HG02970 (cell line): ENCODE measurements at regions not wholly inside any gene's neighbourhood (a gene's known extent, or its start where the extent isn't known, plus 50 kb on each side); places are given as distances from the start of the nearest gene placed in this dataset.

Experiments
- ATAC-seq: cut with Tn5 transposase; IDR thresholded peaks from one replicate; pipeline ENCODE4 v1.9.1; 2021; ENCODE audit warnings: mild to moderate bottlenecking, moderate library complexity, moderate number of reproducible peaks; ENCODE audit not compliant: unreplicated experiment, low FRiP score

DNA sequence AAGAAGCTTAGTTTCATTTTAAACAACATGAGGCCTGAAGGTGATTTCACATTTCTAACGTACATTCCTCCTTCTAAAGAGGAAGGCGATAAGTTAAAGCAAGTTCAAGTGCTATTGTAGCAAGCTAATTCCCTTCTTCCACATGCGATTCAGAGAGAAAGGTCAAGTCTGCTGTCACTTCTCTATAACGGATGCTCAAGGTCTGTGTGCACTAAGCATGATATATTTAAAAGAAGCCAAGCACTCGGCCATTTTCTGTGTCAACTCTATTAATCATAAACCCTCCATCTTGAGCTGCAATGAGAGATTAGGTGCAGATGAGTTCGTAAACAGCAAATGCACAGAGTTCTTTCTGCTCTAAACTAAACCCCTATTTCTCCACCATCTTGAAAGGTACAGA lies 568.8 kb upstream of the ZFHX3 start:
- ATAC-seq, result no peak

DNA sequence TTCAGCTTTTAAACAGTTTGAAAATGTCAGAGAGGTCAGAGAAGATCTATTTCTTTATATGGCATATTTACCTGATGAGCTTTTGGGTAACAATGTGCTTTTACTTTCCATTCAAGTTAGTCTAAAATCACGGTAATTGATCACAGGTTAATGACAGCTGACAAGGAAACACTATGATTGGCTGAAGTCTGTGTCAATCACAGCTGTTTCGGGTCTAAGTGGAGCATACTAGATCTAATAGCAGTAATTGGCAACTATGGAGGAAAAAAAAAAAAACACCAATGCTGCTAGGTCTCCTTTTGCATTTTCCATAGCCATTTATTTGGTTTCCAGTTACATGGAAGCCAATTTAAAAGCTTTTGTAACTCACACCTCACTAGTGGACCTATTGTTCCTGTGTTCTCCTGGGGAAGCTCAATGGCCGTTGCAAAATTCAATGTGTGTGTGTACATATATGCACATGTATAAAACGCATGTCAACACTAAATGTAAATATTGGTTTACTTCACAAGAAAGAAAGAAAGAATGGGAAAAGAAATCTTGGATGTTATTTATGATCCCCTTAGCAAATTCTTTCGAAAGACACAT lies 568.3 kb upstream of the ZFHX3 start:
- ATAC-seq, result no peak

- ATAC-seq, result no peak
These were observed 567.4 kb upstream of the ZFHX3 start for GRCh38 chr16:73615071-73615940.

DNA sequence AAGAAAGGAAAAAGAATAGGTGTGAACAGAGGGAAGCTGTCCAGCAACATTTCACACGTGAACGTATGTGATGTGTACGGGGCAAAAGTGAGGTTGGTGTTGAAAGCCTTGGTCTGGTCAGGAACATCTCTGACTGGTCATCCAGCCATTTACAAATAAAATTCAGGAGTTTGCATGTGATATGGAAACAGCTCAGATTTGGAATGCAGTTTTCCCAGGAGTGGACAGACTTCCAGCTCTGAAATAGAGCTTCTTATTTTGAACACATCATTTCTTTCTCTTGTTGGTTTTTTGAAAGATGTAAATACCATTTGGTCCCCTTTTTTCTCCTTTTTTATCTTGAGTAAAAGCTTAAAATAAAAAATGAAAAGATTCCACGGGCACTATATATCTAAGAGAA lies 566.2 kb upstream of the ZFHX3 start:
- no peak for ATAC-seq

DNA sequence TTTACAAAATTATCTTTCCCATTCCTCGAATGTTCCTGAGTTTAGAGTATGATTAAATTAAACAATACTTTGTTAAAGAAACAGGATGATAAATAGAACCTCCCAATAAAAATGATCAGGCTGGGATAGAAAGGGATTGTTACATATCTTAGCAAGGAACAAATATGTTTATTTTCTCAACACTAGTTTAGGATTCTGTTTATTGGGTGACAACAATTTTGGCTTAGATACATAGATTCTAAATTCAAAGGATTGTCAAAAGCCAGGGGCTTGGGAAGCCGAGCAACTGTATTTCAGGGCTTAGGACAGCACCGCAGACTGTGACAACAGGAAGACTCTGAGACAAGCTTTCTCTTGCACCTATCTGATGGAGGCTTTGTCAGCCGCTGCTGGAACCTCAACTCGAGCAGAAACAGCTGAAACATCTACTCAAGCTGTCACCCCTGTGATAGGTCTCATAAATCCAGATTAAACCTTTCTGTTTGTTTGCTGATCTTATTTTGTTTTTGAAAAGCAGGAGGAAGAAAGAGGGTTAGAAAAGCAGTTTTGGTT lies 562.8 kb upstream of the ZFHX3 start:
- ATAC-seq, result no peak

GRCh38 chr16:73610160-73610559 lies 562.2 kb upstream of the ZFHX3 start:
- no peak for ATAC-seq

DNA sequence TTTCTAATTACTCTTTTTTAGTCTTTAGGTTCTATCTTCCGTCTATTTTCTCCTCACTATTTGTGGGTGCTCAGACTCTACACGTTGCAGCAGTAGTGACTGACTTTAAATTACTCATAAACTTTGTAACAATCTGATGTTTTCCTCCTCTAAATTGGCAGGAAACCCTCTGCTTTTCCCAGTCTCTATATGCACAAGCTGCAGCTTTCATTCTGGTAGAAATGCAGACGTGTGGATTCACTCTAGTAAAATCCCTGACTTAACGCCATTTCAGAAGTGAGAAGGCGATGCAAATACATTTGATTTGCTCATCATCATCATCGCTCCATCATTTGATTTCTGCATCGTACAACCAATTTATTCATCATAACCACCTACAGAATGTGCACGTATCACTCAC lies 561.0 kb upstream of the ZFHX3 start:
- ATAC-seq, result no peak

GRCh38 chr16:73605309-73605708 lies 557.4 kb upstream of the ZFHX3 start:
- no peak for ATAC-seq

- no peak for ATAC-seq
These were observed 554.0 kb upstream of the ZFHX3 start for GRCh38 chr16:73601911-73602310.

DNA sequence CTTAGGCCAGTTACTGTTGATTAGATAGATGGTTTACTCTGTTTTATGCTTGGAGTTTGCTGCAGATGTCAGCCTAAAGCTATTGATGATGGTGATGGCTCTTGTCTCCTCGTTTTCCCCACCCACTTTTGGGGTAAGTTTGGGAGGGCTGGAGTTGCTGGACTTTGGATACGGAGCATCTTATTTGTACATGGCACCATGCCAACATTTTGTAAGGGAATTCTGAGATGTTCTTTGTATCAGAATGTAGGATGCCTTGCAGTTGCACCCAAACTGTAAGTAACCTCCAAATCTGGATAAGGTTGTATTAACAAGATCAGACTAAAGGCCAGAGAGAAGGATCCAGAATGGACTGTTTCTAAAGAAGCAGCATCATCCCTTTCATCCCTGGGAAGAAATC lies 551.9 kb upstream of the ZFHX3 start:
- no peak for ATAC-seq

GRCh38 chr16:73599351-73599750 lies 551.4 kb upstream of the ZFHX3 start:
- ATAC-seq, result no peak

DNA sequence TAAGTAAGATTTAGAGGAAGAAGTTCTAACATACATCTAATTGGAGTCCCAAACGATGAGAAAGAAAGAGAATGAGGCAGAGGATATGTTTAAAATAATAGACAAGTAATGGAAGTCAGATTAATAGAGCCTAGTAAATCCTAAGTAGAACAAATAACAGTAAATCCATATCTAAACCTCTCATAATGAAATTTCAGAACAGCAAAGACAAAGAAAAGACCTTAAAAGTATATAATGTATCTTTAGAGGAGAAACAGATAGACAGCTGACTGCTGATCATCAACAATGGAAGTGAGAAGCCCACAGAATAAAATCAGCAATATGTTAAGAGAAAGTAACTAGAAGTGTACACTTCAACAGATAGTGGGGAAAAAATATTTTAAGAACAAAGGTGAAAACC lies 536.2 kb upstream of the ZFHX3 start:
- ATAC-seq, result no peak

GRCh38 chr16:73572135-73572828 lies 524.4 kb upstream of the ZFHX3 start:
- ATAC-seq, result no peak

- ATAC-seq, result no peak
These were observed 521.5 kb upstream of the ZFHX3 start for GRCh38 chr16:73569266-73569980.

DNA sequence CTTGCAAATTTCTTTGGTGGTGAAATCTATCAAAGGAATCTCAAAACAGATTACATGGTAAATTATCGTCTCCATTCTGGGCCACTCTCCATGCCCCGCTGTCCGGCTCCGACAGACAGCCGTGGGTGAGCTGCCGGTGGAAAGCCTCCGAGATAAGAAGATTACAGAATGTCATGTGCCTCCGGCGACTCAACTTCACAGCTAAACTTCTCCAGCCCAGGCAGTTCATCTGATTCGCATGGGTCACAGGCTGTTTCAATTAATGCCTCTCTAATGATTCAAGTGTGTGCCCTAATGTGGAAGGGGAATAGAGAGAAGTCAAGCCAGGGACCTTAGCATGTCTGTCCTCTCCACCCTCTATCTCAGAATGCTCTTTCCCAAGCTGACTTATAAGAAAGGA lies 520.8 kb upstream of the ZFHX3 start:
- ATAC-seq, result no peak

- no peak for ATAC-seq
These were observed 518.0 kb upstream of the ZFHX3 start for GRCh38 chr16:73565925-73566324.

- ATAC-seq, result no peak
These were observed 517.3 kb upstream of the ZFHX3 start for GRCh38 chr16:73565263-73565662.

- no peak for ATAC-seq
These were observed 515.8 kb upstream of the ZFHX3 start for GRCh38 chr16:73563709-73564108.

DNA sequence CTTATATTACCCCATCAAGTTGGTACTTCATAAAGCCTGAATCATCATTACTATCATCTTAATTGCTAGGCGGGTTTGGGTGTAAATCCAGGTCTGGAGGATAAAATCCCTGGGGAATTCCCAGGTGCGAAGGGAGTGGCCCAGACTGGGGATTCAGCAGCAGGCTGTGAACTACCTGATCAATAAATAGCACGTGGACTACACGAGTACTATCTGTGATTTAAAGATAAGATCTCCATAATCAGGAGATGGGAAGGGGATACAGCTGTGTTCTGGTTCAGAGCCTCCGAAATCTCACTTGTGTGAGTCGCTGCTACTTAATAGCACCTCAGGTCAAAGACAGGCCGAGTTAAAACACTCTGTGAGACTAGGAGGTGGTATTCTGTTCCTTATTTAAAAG lies 512.6 kb upstream of the ZFHX3 start:
- ATAC-seq, result no peak

- no peak for ATAC-seq
These were observed 510.3 kb upstream of the ZFHX3 start for GRCh38 chr16:73558219-73558618.
